HL-60/S4 treated with phorbol 12-myristate 13-acetate at 8.2 ng/mL for 4 days and 3 days (cell line): ENCODE measurements at regions not wholly inside any gene's neighbourhood (a gene's known extent, or its start where the extent isn't known, plus 50 kb on each side); places are given as distances from the start of the nearest gene placed in this dataset.
"Not testable (repeated sequence)": the region's sequence is repeated elsewhere in the genome, so short reads cannot be mapped to it uniquely, and the experiment has no call there.

ENCODE experiments used
- in situ Hi-C: fragments of 300-500 bp; cut with MboI; formaldehyde crosslinking; loops from 2 replicates; pipeline ENCODE4 v1.15.0; 2022; ENCODE audit warnings: low sequenced_read_pairs

- in situ Hi-C loops = not testable (repeated sequence)
Measured at GRCh38 chr16:35614883-35615282, 2155.5 kb downstream of the TP53TG3F start.

GRCh38 chr16:35619176-35619575 is 2159.8 kb downstream of the TP53TG3F start:
- in situ Hi-C loops = not testable (repeated sequence)

- in situ Hi-C loops = loop anchor here (25.0 kb wide), 1 partner anchor 89 kb away; no protein-coding TSS in a partner anchor
Measured at GRCh38 chr16:35626041-35626440, 2166.6 kb downstream of the TP53TG3F start.

- in situ Hi-C loops = loop anchor here (25.0 kb wide), 1 partner anchor 92 kb away; no protein-coding TSS in a partner anchor
Measured at GRCh38 chr16:35628976-35629375, 2169.6 kb downstream of the TP53TG3F start.

- in situ Hi-C loops = loop anchor here (25.0 kb wide), 1 partner anchor 94 kb away; no protein-coding TSS in a partner anchor
Measured at GRCh38 chr16:35631261-35631945, 2172.0 kb downstream of the TP53TG3F start.

- in situ Hi-C loops = loop anchor here (25.0 kb wide), 1 partner anchor 99 kb away; no protein-coding TSS in a partner anchor
Measured at GRCh38 chr16:35636480-35637230, 2177.2 kb downstream of the TP53TG3F start.

- in situ Hi-C loops = loop anchor here (25.0 kb wide), 1 partner anchor 100 kb away; no protein-coding TSS in a partner anchor
Measured at GRCh38 chr16:35637683-35638082, 2178.3 kb downstream of the TP53TG3F start.

- in situ Hi-C loops = loop anchor here (25.0 kb wide), 1 partner anchor 102 kb away; no protein-coding TSS in a partner anchor
Measured at GRCh38 chr16:35639233-35640205, 2180.1 kb downstream of the TP53TG3F start.

GRCh38 chr16:35642322-35642835 is 2183.0 kb downstream of the TP53TG3F start:
- in situ Hi-C loops = loop anchor here (25.0 kb wide), 1 partner anchor 105 kb away; no protein-coding TSS in a partner anchor

GRCh38 chr16:35651841-35652240 is 2192.4 kb downstream of the TP53TG3F start:
- in situ Hi-C loops = no loop called here

GRCh38 chr16:35664091-35664693 is 2204.8 kb downstream of the TP53TG3F start:
- in situ Hi-C loops = no loop called here

GRCh38 chr16:35685085-35685484 is 2225.7 kb downstream of the TP53TG3F start:
- in situ Hi-C loops = no loop called here

- in situ Hi-C loops = no loop called here
Measured at GRCh38 chr16:35686595-35686994, 2227.2 kb downstream of the TP53TG3F start.

GRCh38 chr16:35687071-35687470 is 2227.7 kb downstream of the TP53TG3F start:
- in situ Hi-C loops = no loop called here

- in situ Hi-C loops = no loop called here
Measured at GRCh38 chr16:35687781-35688180, 2228.4 kb downstream of the TP53TG3F start.

- in situ Hi-C loops = no loop called here
Measured at GRCh38 chr16:35689764-35690163, 2230.4 kb downstream of the TP53TG3F start.

- in situ Hi-C loops = no loop called here
Measured at GRCh38 chr16:35690413-35690812, 2231.0 kb downstream of the TP53TG3F start.

- in situ Hi-C loops = no loop called here
Measured at GRCh38 chr16:35691057-35691456, 2231.6 kb downstream of the TP53TG3F start.

GRCh38 chr16:35692824-35693223 is 2233.4 kb downstream of the TP53TG3F start:
- in situ Hi-C loops = no loop called here

GRCh38 chr16:35706901-35707300 is 2247.5 kb downstream of the TP53TG3F start:
- in situ Hi-C loops = no loop called here
